ENCODE measurements at regions not wholly inside any gene's neighbourhood (a gene's known extent, or its start where the extent isn't known, plus 50 kb on each side); places are given as distances from the start of the nearest gene placed in this dataset.
"Not testable (repeated sequence)": the region's sequence is repeated elsewhere in the genome, so short reads cannot be mapped to it uniquely, and the experiment has no call there.

DNA sequence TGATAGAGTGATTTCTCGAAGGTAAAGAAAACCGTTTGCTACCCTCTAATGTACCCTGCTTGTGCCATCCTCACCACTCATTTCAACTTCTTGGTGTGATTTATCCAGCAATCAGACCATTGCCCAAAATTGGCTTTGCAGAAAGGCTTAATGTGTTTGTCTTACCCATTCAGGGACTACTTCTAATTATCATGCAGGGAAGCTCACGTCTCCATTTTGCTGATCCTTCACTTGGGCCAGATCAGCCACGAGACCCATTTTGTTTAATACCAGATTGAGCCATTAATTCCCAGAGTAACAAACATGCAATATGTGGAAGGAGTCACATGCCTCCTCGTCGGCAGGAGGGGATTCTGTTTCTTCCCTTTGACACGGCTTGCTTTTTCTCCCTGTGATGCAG, 51.1 kb upstream of the CRY1 start:
- DNase-seq (ENCODE audit: extremely low read depth in 1 of 2, low read depth in 1 of 2) = no peak

DNA sequence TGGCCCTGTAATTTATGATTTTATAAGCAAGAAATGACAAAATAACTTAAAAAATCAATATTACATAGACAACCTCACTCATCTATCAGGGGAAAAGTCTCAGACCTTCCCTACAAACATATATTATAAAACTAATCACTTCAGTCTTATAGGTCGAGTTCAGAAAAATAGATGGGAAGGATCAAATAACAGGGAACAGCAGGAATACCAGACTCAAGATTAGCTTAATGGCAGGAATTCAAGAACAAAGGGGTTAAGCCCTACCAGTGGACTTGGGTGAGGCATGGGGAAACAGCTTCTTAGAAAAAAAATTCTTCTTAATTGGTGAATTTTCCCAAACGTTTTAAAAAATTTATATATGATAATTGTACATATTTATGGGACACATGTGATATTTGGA, 51.6 kb upstream of the CRY1 start:
- DNase-seq (ENCODE audit: extremely low read depth in 1 of 2, low read depth in 1 of 2) = no peak

DNA sequence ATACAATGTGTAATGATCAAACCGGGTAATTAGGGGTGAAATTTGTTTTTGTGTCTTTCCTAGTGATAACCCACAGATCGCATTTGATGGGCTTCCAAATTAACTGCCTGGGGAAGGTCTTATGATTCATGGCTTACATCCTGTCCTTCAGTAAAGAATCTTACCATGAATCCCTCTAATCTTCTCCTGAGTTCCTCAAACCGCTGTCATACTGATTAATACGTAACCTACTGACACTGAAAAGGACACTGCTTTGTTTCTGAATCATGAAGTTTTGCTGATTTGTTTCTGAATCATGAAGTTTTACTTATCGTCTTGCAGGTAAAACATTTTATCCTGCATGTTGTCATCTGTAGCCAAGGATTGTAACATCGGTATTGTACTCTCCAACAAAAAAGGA, 52.0 kb upstream of the CRY1 start:
- DNase-seq (ENCODE audit: extremely low read depth in 1 of 2, low read depth in 1 of 2) = no peak

DNA sequence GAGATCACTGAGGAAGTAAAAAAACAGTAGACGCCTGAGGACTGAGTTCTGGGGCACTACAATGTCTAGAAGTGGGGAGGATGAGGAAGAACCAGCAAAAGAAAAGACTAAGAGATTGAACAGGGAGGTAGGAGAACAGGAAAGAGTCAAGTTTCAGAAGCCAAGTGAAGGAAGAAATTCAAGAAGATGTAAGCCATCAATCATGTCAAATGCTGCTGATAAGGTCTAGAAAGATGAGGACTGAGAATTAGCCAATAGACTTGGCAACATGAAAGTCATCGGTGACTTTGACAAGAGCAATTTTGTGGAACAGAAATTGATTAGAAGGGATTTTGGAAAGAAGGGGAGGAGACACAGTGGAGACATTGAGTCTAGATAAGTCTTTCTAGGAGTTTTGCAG, 54.8 kb upstream of the CRY1 start:
- no peak for DNase-seq (ENCODE audit: extremely low read depth in 1 of 2, low read depth in 1 of 2)

DNA sequence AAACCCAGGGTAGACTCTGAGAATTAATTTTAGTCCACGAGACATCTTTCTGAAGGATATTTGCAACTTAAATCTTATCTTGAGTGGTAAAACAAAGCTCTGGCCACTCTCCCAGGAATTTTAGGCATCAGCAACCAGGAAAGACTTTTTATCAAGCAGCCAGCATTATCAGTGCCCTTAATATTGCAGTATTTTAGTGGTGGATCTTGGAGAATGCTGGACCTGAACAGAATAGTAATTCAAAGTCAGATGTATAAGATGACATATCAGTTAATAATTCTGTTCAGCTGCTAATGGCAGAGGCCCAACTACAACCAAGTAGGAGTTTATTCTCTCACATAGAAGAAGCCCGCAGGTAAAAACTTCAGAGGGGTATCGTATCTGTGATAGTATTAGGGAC, 59.0 kb upstream of the CRY1 start:
- DNase-seq (ENCODE audit: extremely low read depth in 1 of 2, low read depth in 1 of 2) = no peak

DNA sequence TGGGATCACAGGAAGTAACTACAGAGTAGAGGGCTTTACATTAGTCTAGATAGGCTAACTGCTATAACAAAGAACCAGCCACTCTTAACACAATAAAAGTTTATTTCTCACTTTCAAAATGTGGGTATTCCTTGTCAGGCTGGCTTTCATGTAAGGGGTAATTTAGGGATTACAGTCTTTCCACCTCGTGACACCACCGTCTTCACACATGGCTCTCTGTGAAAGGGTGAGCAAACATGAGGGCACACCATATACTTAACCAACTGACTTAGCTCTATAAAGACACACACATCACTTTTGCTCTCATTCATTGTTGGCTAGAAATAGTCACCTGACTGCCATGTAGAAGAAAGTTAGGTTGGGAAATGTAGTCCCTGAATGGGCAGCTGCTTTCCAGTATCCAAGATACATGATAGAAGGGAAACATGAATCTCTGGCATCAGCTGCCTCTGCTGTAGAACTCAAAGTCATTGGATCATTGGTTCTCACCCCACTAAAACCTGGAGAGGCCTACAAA, 66.1 kb upstream of the CRY1 start:
- no peak for DNase-seq (ENCODE audit: extremely low read depth in 1 of 2, low read depth in 1 of 2)

DNA sequence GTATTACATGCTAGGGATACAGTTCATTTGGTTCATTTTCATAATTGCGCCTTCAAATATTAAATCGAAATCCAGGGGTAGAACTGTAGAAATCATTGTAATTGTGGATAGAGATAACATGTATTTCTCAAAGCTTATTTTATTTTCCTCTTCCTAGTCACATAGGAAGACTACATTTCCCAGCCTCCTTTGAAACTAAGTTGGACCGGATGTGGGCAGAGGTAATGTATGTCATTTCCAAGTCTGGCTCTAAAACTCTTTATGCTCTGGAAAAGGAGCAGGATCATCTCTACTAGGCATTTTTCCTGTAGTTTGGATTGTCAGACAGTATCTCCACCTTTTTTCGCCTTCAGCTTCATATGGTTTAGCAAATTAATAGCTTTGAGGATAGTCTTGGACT, 70.1 kb upstream of the CRY1 start:
- no peak for DNase-seq (ENCODE audit: extremely low read depth in 1 of 2, low read depth in 1 of 2)

DNA sequence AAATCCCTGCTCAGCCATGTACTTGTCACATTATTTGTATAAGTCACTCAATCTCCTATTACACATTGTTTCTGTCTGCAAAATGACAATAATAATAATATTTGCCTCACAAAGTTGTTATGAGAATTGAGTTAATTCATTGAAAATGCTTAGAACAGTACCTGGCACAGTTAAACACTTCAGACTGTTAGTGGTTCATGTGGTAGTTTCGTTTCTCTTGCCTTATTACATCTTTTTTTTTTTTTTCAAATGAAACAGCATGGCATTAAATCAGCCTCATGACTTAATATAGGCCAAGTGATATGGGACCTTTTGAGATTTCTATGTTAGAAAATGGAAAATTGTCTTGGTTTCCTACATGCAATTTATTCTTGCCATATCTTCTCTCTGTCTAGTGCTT, 71.0 kb upstream of the CRY1 start:
- no peak for DNase-seq (ENCODE audit: extremely low read depth in 1 of 2, low read depth in 1 of 2)

DNA sequence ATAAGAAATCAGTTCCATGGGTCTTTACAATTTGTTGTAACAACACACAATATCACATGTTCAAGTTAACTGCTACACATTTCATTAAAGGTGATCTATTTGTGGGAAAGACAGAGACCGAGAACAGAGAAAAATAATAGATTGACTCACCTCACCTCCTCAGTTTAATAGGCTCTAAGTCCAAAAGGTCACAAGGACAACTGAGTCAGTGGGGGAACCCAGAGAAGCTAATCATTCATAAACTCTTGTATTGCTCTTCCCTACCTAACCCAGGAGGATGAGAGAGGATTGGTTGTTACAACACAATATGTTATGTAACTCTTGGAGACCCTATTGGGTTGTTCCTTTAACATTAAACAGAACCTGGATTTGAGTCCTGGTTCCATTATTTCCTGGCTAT, 72.2 kb upstream of the CRY1 start:
- DNase-seq (ENCODE audit: extremely low read depth in 1 of 2, low read depth in 1 of 2) = no peak

DNA sequence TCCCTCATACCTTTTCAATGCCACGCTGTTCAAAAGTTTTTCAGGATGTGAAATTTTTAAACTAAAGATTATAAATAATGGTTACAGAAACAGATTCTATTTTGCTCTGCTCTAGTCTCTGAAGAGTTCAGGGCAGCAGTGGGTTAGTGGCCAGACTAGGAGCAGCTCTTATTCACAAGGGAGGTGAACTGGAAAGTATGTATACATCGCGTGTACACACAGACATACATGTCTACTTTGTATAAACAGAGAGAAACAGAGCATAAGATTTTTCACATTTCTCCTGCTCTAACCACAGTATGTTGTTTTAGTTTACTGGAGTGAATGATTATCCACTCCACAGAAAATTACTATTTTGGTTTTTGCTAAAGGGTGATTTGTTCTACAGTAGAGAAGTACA, 74.4 kb upstream of the CRY1 start:
- DNase-seq (ENCODE audit: extremely low read depth in 1 of 2, low read depth in 1 of 2) = no peak

DNA sequence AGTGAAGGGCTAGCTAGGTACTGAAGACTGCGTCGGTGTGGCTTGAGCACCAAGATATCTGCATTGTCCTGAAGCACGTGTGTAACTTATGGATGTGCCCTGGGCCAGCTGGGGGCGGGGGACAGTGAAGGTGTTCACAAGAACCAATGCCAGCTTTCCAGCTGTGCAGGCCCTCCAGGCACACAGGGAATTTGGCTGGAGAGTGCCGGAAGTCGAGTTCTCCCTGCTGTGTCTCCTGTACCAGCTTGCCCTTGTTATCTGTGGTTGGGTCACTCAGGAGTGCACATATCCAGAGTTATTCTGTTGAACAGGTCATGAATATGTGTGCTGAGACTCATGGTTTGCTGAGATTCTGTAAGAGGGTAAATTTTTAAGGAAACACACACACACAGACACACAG, 75.9 kb upstream of the CRY1 start:
- DNase-seq (ENCODE audit: extremely low read depth in 1 of 2, low read depth in 1 of 2) = no peak

DNA sequence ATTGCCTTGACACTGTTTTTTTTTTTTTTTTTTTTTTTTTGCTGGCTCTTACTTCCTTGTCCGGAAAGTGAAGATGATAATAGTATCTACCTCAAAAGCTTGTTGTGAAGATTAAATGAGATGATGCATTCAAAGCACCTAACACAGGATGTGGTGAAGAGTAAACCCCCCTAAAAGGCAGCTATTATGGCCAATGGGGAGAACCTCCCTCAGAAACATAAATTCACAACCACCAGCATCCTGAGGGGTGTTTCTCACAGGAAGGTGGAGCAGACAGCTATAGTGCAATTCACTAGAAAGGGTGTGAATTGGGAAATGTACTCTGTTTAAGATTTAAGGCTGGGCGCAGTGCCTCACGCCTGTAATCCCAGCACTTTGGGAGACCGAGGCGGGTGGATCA, 85.4 kb upstream of the CRY1 start:
- no peak for DNase-seq (ENCODE audit: extremely low read depth in 1 of 2, low read depth in 1 of 2)

DNA sequence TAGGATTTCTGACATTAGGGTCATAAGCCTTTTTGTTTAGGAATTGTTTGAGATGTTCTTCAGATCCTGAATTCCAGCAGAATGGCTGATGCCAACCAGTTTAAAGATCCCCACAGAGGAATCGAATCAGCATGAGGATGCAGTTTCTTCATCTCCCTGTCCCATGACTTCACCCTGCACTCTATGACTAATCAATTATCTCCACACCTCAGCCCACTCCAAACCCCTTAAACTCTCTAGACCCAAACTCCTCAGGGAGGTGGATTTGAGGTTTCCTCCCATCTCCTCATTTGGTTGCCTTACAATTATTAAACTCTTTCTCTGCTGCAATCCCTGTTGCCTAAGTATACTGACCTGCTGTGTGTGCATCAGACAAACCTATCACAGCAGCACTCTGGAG, 86.5 kb upstream of the CRY1 start:
- no peak for DNase-seq (ENCODE audit: extremely low read depth in 1 of 2, low read depth in 1 of 2)

DNA sequence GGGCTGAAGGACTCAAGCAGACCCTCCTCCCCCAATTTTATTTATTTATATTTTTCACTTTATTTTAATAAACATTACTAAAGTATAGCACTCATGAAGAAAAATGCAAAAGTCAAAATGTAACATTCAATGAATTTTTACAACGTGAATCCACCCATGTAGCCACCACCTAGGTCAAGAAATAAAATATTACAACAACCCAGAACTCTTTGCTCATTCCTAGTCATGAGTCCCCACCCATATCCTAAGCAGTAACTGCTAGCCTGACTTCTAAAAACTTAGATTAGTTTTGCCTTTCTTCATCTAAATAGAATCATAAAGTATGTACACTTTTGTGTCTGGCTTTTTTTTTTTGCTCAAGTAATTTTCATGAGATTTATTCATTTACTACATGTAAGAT, 86.9 kb upstream of the CRY1 start:
- no peak for DNase-seq (ENCODE audit: extremely low read depth in 1 of 2, low read depth in 1 of 2)

DNA sequence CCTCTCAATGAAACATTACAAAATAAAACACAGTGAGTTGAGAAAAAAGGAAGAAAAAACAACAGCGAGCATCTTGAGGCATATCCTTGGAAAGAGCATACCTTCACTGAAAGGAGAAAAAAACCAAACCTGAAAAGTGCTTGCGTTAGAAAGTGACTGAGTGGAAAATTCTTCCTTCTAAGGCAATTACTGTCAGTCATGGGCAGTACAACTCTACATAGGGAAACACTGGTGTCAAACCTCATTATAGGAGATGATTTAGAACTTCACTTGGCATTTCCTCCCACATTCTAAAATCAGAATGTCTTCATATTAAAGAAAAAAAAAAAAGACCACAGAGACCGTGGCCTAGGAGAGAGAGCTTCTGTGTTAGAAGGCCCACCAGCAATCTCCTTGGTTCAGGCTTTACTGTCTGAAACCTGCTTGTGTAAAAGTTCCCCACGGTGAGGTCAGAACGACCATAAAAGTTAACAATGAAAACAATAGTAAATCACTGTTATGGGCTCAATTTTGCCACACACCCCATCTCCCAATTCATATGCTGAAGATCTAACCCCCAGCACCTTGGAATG, 91.1 kb upstream of the CRY1 start:
- no peak for DNase-seq (ENCODE audit: extremely low read depth in 1 of 2, low read depth in 1 of 2)

DNA sequence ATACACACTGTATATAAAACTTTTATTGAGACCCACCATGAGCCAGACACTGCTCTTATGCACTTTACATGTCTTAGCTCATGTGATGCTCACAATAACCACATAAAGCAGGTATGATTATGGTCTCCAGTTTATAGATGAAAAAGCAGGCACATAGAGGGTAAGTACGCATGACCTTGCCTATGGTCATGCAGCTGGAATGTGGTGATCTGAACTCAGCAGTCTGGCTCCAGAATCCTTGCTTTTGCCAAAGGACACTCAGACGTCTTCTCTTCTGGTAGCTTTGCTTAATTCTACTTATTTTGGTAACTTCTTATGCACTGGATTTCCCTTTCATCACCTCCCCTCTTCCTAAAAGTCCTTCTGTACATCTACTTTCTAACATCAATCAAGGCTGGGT, 103.3 kb upstream of the CRY1 start:
- no peak for DNase-seq (ENCODE audit: extremely low read depth in 1 of 2, low read depth in 1 of 2)

DNA sequence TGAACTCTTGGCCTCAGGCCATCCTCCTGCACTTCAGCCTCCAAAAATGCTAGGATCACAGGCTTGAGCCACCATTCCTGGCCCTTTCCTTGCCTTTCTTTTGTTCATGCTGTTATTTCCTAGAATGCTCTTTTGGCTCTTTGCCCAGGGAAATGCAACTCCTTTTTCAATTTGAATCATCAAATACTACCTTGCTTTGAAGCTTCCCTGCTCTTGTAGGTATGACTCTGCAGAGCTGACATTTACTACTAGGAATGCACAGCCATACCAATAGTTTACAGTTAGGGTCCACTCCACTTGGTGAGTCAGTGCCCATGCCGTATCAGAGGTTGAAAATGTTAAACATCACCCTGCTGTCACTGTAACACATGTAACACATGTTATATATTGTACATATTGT, 107.0 kb upstream of the CRY1 start:
- DNase-seq (ENCODE audit: extremely low read depth in 1 of 2, low read depth in 1 of 2) = no peak

DNA sequence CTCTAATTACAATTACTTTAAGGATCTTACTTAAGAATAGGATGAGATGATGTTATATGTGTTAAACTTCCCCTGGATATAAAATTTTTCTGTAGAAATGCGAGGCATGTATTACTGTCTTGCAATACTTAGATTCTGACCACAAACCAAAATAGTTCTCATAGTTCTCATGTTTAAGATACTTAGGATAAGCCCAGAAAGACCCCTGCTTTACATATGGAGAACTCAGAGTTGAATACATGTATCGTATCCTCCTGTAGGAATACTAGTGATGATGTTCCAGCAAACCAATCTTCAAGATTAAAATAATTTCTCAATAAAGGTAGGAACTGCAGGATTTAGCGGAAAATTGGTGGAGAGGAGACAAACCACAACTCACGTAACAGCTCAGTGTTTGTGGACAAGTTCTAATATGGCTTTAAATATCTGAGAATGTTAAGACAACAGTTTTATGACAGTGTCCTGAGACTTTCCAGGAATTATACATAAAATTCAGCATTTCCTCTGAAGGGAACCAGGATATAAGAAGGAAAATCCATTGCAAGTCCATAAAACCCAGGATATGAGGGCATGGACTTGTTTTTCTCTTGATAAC, 114.7 kb upstream of the CRY1 start:
- DNase-seq (ENCODE audit: extremely low read depth in 1 of 2, low read depth in 1 of 2) = no peak

DNA sequence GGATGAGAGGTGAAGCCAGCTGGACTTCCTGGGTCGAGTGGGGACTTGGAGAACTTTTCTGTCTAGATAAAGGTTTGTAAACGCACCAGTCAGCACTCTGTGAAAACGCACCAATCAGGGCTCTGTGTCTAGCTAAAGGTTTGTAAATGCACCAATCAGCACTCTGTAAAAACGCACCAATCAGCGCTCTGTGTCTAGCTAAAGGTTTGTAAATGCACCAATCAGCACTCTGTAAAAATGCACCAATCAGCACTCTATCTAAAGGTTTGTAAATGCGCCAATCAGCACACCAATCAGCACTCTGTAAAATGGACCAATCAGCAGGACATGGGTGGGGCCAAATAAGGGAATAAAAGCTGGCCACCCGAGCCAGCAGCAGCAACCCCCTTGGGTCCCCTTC, 116.4 kb upstream of the CRY1 start:
- not testable (repeated sequence) for DNase-seq (ENCODE audit: extremely low read depth in 1 of 2, low read depth in 1 of 2)

DNA sequence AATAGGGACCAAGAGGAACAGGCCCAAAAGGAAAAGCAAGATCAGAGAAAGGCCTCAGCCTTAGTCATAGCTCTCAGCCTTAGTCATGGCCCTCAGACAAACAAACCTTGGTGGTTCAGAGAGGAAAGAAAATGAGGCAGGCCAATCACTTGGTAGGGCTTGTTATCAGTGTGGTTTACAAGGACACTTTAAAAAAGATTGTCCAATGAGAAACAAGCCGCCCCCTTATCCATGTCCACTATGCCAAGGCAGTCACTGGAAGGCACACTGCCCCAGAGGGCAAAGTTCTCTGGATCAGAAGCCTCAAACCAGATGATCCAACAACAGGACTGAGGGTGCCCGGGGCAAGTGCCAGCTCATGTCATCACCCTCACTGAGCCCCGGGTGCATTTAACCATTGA, 121.0 kb upstream of the CRY1 start:
- DNase-seq (ENCODE audit: extremely low read depth in 1 of 2, low read depth in 1 of 2) = not testable (repeated sequence)

DNA sequence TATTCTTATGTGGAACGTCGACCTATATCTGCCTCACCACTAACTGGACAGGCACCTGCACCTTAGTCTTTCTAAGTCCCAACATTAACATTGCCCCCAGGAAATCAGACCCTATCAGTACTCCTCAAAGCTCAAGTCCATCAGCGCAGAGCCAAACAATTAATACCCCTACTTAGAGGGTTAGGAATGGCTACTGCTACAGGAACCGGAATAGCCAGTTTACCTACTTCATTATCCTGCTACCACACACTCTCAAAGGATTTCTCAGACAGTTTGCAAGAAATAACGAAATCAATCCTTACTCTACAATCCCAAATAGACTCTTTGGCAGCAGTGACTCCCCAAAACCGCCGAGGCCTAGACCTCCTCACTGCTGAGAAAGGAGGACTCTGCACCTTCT, 123.1 kb upstream of the CRY1 start:
- not testable (repeated sequence) for DNase-seq (ENCODE audit: extremely low read depth in 1 of 2, low read depth in 1 of 2)

DNA sequence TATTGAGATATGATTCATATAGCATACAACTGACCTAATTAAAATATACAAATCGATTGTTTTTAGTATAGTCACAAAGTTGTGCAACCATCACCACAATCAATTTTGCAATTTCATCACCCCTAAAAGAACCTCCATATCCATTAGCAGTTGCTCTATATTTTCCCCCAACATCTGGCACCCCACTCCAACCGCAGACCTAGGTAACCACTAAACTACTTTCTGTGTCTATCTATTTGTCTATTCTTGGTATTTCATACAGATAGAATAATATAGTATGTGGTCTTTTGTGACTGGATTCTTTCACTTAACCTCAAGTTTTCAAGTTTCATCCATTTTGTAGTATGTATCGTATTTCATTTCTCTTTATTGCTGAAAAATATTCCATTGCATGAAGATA, 126.0 kb upstream of the CRY1 start:
- DNase-seq (ENCODE audit: extremely low read depth in 1 of 2, low read depth in 1 of 2) = no peak

DNA sequence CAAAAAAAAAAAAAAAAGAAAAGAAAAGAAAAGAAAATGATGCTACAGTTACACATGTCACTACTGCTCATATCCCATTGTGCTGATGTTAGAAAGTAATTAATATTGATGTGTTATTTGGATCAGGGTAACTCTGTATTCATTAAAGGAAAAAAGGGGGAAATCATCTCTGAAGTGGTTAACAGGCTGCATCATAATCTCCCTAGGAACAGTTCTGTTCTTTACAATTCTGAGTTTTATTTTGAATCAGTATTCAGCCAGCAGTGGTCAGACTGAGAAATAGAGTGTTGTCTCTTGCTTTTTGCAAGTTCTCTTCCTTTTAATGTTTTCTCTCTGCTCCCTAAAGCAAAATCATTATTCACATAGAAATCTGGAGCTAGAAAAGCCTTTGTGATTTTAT, 128.6 kb upstream of the CRY1 start:
- DNase-seq (ENCODE audit: extremely low read depth in 1 of 2, low read depth in 1 of 2) = no peak

All from activated CD8-positive, alpha-beta memory T cell treated with anti-CD3 and anti-CD28 coated beads for 1 hour (primary cell).